OCI-LY1 (cell line): ENCODE measurements at regions not wholly inside any gene's neighbourhood (a gene's known extent, or its start where the extent isn't known, plus 50 kb on each side); places are given as distances from the start of the nearest gene placed in this dataset.

Experiments used
- EZH2 ChIP-seq: fragments of 200-600 bp; sonication (generic), shearing (Covaris generic); IDR thresholded peaks from 2 replicates; pipeline ENCODE4 v1.8.0; 2017; ENCODE audit warnings: borderline replicate concordance, mixed run types, mild to moderate bottlenecking, antibody characterized with exemption, low read length, moderate library complexity, mixed read lengths
- TF ChIP-seq, protein P1 (sequence below): fragments of 200-600 bp; sonication (generic), shearing (Covaris generic); IDR thresholded peaks from 2 replicates; pipeline ENCODE4 v1.5.1; 2017; ENCODE audit warnings: mild to moderate bottlenecking, antibody characterized with exemption, low read length, moderate library complexity, mixed read lengths

DNA sequence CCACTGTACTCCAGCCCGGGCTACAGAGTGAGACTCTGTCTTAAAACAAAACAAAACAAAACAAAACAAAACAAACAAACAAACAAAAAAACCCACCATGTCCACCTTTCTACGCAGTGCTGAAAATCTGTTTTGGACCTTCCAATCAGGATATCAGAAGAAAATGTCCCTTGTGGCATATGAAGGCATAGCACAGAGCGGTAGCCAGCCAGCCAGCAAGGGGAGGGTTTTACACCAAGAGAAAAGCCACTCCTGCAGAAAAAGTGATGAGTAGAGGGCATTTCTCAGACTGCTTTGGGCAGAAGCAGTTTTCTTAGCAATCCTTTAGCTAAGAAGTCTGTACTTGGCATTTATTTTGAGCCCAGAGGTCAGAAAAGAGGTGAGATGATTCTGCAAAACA is 612.2 kb downstream of the TYW1 start:
- no peak for TF ChIP-seq EZH2
- TF ChIP-seq, protein P1, sequence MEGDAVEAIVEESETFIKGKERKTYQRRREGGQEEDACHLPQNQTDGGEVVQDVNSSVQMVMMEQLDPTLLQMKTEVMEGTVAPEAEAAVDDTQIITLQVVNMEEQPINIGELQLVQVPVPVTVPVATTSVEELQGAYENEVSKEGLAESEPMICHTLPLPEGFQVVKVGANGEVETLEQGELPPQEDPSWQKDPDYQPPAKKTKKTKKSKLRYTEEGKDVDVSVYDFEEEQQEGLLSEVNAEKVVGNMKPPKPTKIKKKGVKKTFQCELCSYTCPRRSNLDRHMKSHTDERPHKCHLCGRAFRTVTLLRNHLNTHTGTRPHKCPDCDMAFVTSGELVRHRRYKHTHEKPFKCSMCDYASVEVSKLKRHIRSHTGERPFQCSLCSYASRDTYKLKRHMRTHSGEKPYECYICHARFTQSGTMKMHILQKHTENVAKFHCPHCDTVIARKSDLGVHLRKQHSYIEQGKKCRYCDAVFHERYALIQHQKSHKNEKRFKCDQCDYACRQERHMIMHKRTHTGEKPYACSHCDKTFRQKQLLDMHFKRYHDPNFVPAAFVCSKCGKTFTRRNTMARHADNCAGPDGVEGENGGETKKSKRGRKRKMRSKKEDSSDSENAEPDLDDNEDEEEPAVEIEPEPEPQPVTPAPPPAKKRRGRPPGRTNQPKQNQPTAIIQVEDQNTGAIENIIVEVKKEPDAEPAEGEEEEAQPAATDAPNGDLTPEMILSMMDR, result no peak; the same call in 1 of the 2 replicates
